Neural cell (in vitro differentiated cells): ENCODE measurements at regions not wholly inside any gene's neighbourhood (a gene's known extent, or its start where the extent isn't known, plus 50 kb on each side); places are given as distances from the start of the nearest gene placed in this dataset.

ENCODE experiments used
- H2AFZ ChIP-seq: fragments of 200-600, 300-800 bp; sonication (generic), shearing (Covaris generic); 2 replicates; pipeline ENCODE4 v1.6.0; 2014; ENCODE audit warnings: low read depth, mild to moderate bottlenecking, antibody characterized with exemption, low read length, moderate library complexity
- H3F3A ChIP-seq: fragments of 200-600 bp; shearing (Covaris generic); 2 replicates; pipeline ENCODE4 v1.6.1; 2016; ENCODE audit warnings: mild to moderate bottlenecking, moderate library complexity, mixed read lengths, antibody characterized with exemption, low read length; ENCODE audit not compliant: insufficient read depth, poor library complexity, severe bottlenecking
- H3K27ac ChIP-seq: fragments of 200-600, 300-800 bp; sonication (generic), shearing (Covaris generic); 2 replicates; pipeline ENCODE4 v1.5.1; 2014; ENCODE audit warnings: mild to moderate bottlenecking, low read length, moderate library complexity
- H3K27me3 ChIP-seq: fragments of 300-800, 200-600 bp; sonication (generic), shearing (Covaris generic); 2 replicates; pipeline ENCODE4 v1.6.0; 2014; ENCODE audit warnings: mild to moderate bottlenecking, low read depth, low read length, moderate library complexity; ENCODE audit not compliant: insufficient read depth
- H3K36me3 ChIP-seq: fragments of 300-800, 200-600 bp; sonication (generic), shearing (Covaris generic); 2 replicates; pipeline ENCODE4 v1.5.1; 2014; ENCODE audit warnings: mild to moderate bottlenecking, antibody characterized with exemption, low read length, moderate library complexity; ENCODE audit not compliant: insufficient read depth
- H3K4me2 ChIP-seq: fragments of 300-800, 200-600 bp; sonication (generic), shearing (Covaris generic); 2 replicates; pipeline ENCODE4 v1.6.0; 2014; ENCODE audit warnings: mild to moderate bottlenecking, low read length
- H3K4me3 ChIP-seq: fragments of 300-800, 200-600 bp; sonication (generic), shearing (Covaris generic); 2 replicates; pipeline ENCODE4 v1.5.1; 2014; ENCODE audit warnings: mild to moderate bottlenecking, low read length, moderate library complexity
- H3K79me2 ChIP-seq: fragments of 200-600 bp; shearing (Covaris generic); replicated peaks from 2 replicates; pipeline ENCODE4 v1.6.0; 2014; ENCODE audit warnings: mild to moderate bottlenecking, low read length, moderate library complexity; ENCODE audit not compliant: insufficient read depth
- H3K9ac ChIP-seq: fragments of 300-800, 200-600 bp; sonication (generic), shearing (Covaris generic); 2 replicates; pipeline ENCODE4 v1.6.1; 2016; ENCODE audit warnings: mild to moderate bottlenecking, low read length, mixed read lengths
- H3K9me2 ChIP-seq: fragments of 200-600 bp; shearing (Covaris generic); 2 replicates; pipeline ENCODE4 v1.6.1; 2016; ENCODE audit warnings: mild to moderate bottlenecking, low read length, mixed read lengths; ENCODE audit not compliant: insufficient read depth
- H3K9me3 ChIP-seq: fragments of 200-600, 300-800 bp; sonication (generic), shearing (Covaris generic); 2 replicates; pipeline ENCODE4 v1.6.1; 2016; ENCODE audit warnings: mild to moderate bottlenecking, mixed run types, low read length, moderate library complexity, mixed read lengths
- H4K20me1 ChIP-seq: fragments of 200-600 bp; shearing (Covaris generic); 2 replicates; pipeline ENCODE4 v1.6.1; 2016; ENCODE audit warnings: mild to moderate bottlenecking, mixed run types; ENCODE audit not compliant: insufficient read depth
- EP300 ChIP-seq: fragments of 450-650 bp; conservative IDR thresholded peaks from 2 replicates; pipeline ENCODE4 v1.6.1; 2014; ENCODE audit warnings: antibody characterized with exemption, mild to moderate bottlenecking, moderate library complexity; ENCODE audit not compliant: poor library complexity, severe bottlenecking
- EZH2 ChIP-seq: fragments of 200-600, 300-800 bp; shearing (Covaris generic), sonication (generic); IDR thresholded peaks from 2 replicates; pipeline ENCODE4 v1.6.1; 2014; ENCODE audit warnings: antibody characterized with exemption, low read length, borderline replicate concordance, mild to moderate bottlenecking; ENCODE audit not compliant: insufficient read depth, poor library complexity, severe bottlenecking
- MXI1 ChIP-seq: fragments of 450-650 bp; conservative IDR thresholded peaks from 2 replicates; pipeline ENCODE4 v1.6.1; 2014; ENCODE audit warnings: antibody characterized with exemption, mild to moderate bottlenecking; ENCODE audit not compliant: poor library complexity, severe bottlenecking
- POLR2AphosphoS5 ChIP-seq: IDR thresholded peaks from 2 replicates; pipeline ENCODE4 v1.6.1; 2012
- RAD21 ChIP-seq: fragments of 450-650 bp; conservative IDR thresholded peaks from 2 replicates; pipeline ENCODE4 v1.6.1; 2014; ENCODE audit warnings: antibody characterized with exemption, mild to moderate bottlenecking, moderate library complexity
- SMC3 ChIP-seq: fragments of 450-650 bp; conservative IDR thresholded peaks from 2 replicates; pipeline ENCODE4 v1.6.1; 2014; ENCODE audit warnings: antibody characterized with exemption, mild to moderate bottlenecking, moderate library complexity; ENCODE audit not compliant: poor library complexity
- TAF1 ChIP-seq: IDR thresholded peaks from 2 replicates; pipeline ENCODE4 v1.6.1; 2012; ENCODE audit warnings: low read depth
- TF ChIP-seq, protein P1 (sequence below): fragments of 450-650 bp; IDR thresholded peaks from 2 replicates; pipeline ENCODE4 v1.5.1; 2014; ENCODE audit warnings: antibody characterized with exemption, mild to moderate bottlenecking, moderate library complexity; ENCODE audit not compliant: poor library complexity, severe bottlenecking
- TF ChIP-seq, protein P2 (sequence below): IDR thresholded peaks from 2 replicates; pipeline ENCODE4 v1.6.1; 2012; ENCODE audit warnings: borderline replicate concordance

DNA sequence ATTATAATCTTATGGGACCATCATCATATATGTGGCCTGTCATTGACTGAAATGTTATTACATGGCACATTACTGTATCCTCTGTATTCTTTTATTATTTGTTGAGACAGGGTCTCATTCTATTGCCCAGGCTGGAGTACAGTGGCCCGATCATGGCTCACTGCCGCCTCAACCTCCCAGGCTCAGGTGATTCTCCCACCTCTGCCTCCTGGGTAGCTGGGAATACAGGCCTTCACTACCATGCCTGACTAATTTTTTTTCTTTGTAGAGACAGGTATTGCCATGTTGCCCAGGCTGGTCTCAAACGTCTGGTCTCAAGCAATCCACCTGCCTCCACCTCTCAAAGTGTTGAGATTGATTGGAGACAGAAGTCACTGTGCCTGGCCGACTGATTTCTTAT is 153.2 kb downstream of the RASSF9 start:
- Histone ChIP-seq H3K4me3 (no peak overlapping the region), H3K36me3 (no peaks in the 10 kb centered on the region), H3K79me2 (no peaks in the 10 kb centered on the region), H3K27ac (no peak overlapping the region), H3K9ac (no peak overlapping the region), H3K9me3 (no peaks in the 10 kb centered on the region), H3K4me2 (no peak overlapping the region), H3K27me3 (no peaks in the 10 kb centered on the region), H3F3A (no peaks in the 10 kb centered on the region), H2AFZ (no peak overlapping the region), H4K20me1 (no peaks in the 10 kb centered on the region), H3K9me2 (no peaks in the 10 kb centered on the region)
- TF ChIP-seq POLR2AphosphoS5 (no peak), EP300 (no peak), TAF1 (no peak), SMC3 (no peak), MXI1 (no peak), EZH2 (no peak), RAD21 (no peak)
- TF ChIP-seq, protein P1, sequence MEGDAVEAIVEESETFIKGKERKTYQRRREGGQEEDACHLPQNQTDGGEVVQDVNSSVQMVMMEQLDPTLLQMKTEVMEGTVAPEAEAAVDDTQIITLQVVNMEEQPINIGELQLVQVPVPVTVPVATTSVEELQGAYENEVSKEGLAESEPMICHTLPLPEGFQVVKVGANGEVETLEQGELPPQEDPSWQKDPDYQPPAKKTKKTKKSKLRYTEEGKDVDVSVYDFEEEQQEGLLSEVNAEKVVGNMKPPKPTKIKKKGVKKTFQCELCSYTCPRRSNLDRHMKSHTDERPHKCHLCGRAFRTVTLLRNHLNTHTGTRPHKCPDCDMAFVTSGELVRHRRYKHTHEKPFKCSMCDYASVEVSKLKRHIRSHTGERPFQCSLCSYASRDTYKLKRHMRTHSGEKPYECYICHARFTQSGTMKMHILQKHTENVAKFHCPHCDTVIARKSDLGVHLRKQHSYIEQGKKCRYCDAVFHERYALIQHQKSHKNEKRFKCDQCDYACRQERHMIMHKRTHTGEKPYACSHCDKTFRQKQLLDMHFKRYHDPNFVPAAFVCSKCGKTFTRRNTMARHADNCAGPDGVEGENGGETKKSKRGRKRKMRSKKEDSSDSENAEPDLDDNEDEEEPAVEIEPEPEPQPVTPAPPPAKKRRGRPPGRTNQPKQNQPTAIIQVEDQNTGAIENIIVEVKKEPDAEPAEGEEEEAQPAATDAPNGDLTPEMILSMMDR: no peak
- TF ChIP-seq, protein P2, sequence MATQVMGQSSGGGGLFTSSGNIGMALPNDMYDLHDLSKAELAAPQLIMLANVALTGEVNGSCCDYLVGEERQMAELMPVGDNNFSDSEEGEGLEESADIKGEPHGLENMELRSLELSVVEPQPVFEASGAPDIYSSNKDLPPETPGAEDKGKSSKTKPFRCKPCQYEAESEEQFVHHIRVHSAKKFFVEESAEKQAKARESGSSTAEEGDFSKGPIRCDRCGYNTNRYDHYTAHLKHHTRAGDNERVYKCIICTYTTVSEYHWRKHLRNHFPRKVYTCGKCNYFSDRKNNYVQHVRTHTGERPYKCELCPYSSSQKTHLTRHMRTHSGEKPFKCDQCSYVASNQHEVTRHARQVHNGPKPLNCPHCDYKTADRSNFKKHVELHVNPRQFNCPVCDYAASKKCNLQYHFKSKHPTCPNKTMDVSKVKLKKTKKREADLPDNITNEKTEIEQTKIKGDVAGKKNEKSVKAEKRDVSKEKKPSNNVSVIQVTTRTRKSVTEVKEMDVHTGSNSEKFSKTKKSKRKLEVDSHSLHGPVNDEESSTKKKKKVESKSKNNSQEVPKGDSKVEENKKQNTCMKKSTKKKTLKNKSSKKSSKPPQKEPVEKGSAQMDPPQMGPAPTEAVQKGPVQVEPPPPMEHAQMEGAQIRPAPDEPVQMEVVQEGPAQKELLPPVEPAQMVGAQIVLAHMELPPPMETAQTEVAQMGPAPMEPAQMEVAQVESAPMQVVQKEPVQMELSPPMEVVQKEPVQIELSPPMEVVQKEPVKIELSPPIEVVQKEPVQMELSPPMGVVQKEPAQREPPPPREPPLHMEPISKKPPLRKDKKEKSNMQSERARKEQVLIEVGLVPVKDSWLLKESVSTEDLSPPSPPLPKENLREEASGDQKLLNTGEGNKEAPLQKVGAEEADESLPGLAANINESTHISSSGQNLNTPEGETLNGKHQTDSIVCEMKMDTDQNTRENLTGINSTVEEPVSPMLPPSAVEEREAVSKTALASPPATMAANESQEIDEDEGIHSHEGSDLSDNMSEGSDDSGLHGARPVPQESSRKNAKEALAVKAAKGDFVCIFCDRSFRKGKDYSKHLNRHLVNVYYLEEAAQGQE: no peak

GRCh38 chr12:85688837-85689236 is 147.4 kb downstream of the RASSF9 start:
- H3K9me2 ChIP-seq: no peaks in the 10 kb centered on the region
- H3F3A ChIP-seq: no peaks in the 10 kb centered on the region
- H3K9me3 ChIP-seq: no peaks in the 10 kb centered on the region
- no peak overlapping the region for H3K4me3 ChIP-seq
- no peaks in the 10 kb centered on the region for H4K20me1 ChIP-seq
- no peak overlapping the region for H2AFZ ChIP-seq
- no peak overlapping the region for H3K9ac ChIP-seq
- no peaks in the 10 kb centered on the region for H3K27me3 ChIP-seq
- no peaks in the 10 kb centered on the region for H3K79me2 ChIP-seq
- TF ChIP-seq MXI1 (no peak), EZH2 (no peak), POLR2AphosphoS5 (no peak), SMC3 (no peak), EP300 (no peak), RAD21 (no peak), TAF1 (no peak)
- TF ChIP-seq, protein P1: no peak
- TF ChIP-seq, protein P2: no peak
- H3K36me3 ChIP-seq: no peaks in the 10 kb centered on the region
- no peak overlapping the region for H3K4me2 ChIP-seq
- H3K27ac ChIP-seq: no peak overlapping the region
